ENCODE measurements at regions not wholly inside any gene's neighbourhood (a gene's known extent, or its start where the extent isn't known, plus 50 kb on each side); places are given as distances from the start of the nearest gene placed in this dataset.

- no peak for TF ChIP-seq POLR2A (IDR thresholded peaks at IDR 0.05; ENCODE audit: low read depth, low read length)
- no peak for TF ChIP-seq NFE2L2 (IDR thresholded peaks at IDR 0.05; ENCODE audit: low read depth, low read length)
- no peak for TF ChIP-seq RAD21 (IDR thresholded peaks at IDR 0.05; ENCODE audit: low read length)
- no peak for TF ChIP-seq CHD1 (IDR thresholded peaks at IDR 0.05; ENCODE audit: low read depth, low read length)
- no peak for TF ChIP-seq MAFK (IDR thresholded peaks at IDR 0.05; ENCODE audit: low read depth, low read length)
- no peak for TF ChIP-seq MXI1 (IDR thresholded peaks at IDR 0.05; ENCODE audit: borderline replicate concordance, low read depth, low read length)
- TF ChIP-seq RFX5 (IDR thresholded peaks at IDR 0.05; ENCODE audit: low read depth, low read length), result no peak
- intact Hi-C loops (cut with micrococcal nuclease) (loop anchor here (1.0 kb wide), 1 partner anchor 121 kb away; no protein-coding TSS in a partner anchor), in situ Hi-C loops (cut with MboI; ENCODE audit: low sequenced_read_pairs) (no loop called here), dilution Hi-C loops (cut with HindIII; ENCODE audit: low sequenced_read_pairs, unreplicated experiment) (no loop called here)
- peak overlapping the region; percentile 78 for H2BK5ac ChIP-seq (ENCODE audit: low read depth, low read length, poor library complexity, severe bottlenecking)
- no CpG with 5 or more reads among the region's 2 CpGs for WGBS, 2 experiments (ENCODE audit: extremely low coverage in 2 of 2, insufficient read length in 1 of 2)
- no peak overlapping the region for H3K4ac ChIP-seq (ENCODE audit: low read depth, low read length)
- ChIA-PET POLR2A (ENCODE audit: unreplicated experiment) (no interaction called here), CTCF (no interaction called here)
- H3K14ac ChIP-seq (replicated peaks; ENCODE audit: low read depth, low read length), result no peak overlapping the region
- H4K8ac ChIP-seq (ENCODE audit: low read depth in 2 of 2, low read length in 2 of 2), result no peak overlapping the region
- peak overlapping the region; percentile 74; the same call in 1 of the 2 replicates for H2BK20ac ChIP-seq (ENCODE audit: low read depth, low read length)
- H3K23ac ChIP-seq (ENCODE audit: low read depth, low read length), result 0 out of 2 replicates have a peak overlapping the region, but pooled peaks have one; percentile 36
- peak overlapping the region; percentile 59; the same call in 1 of the 2 replicates for H4K91ac ChIP-seq (ENCODE audit: insufficient read depth, low read depth, low read length)
- H3K4me3 ChIP-seq (ENCODE audit: insufficient read depth, low read depth, low read length), result no peak overlapping the region
- H3K4me1 ChIP-seq (ENCODE audit: control insufficient read depth, insufficient read depth, low read length), result peaks cover 8% of the 10 kb centered on the region
- H3K9me3 ChIP-seq (ENCODE audit: control insufficient read depth, insufficient read depth, low read length), result no peaks in the 10 kb centered on the region
- no peak overlapping the region for H2AFZ ChIP-seq (replicated peaks; ENCODE audit: low read length, poor library complexity)
- no peak overlapping the region for H3K27ac ChIP-seq (ENCODE audit: insufficient read depth, low read length)
- ATAC-seq (ENCODE audit: low read depth) (no peak), DNase-seq (no peak)
- no peak overlapping the region for H3K9ac ChIP-seq (ENCODE audit: low read depth, low read length)
- H4K5ac ChIP-seq (ENCODE audit: low read depth, low read length), result no peak overlapping the region
- H2BK120ac ChIP-seq (ENCODE audit: low read depth, low read length), result no peak overlapping the region
- no peak overlapping the region for H2BK15ac ChIP-seq (ENCODE audit: low read depth, low read length)
- H2AK5ac ChIP-seq (ENCODE audit: low read depth, low read length), result peak overlapping the region; percentile 44; the same call in 1 of the 2 replicates
- no peak overlapping the region for H3K4me2 ChIP-seq (ENCODE audit: low read depth, low read length)
- H3K56ac ChIP-seq (ENCODE audit: extremely low read depth, insufficient read depth, low read length), result no peak overlapping the region
- H3K36me3 ChIP-seq (ENCODE audit: control insufficient read depth, insufficient read depth, low read length), result no peaks in the 10 kb centered on the region
- no peaks in the 10 kb centered on the region; the same call in 1 of the 2 replicates for H4K20me1 ChIP-seq (ENCODE audit: insufficient read depth, low read length)
- H3K79me1 ChIP-seq (ENCODE audit: low read depth in 1 of 2, low read length in 2 of 2), result no peaks in the 10 kb centered on the region
- H3K18ac ChIP-seq (ENCODE audit: low read depth, low read length), result no peak overlapping the region
- BruUV-seq (replicated peaks), result no TSS peak
- no peak overlapping the region for H2AK9ac ChIP-seq (replicated peaks; ENCODE audit: low read depth, low read length, poor library complexity)
- no peaks in the 10 kb centered on the region; the same call in 1 of the 2 replicates for H3K9me1 ChIP-seq (ENCODE audit: insufficient read depth, low read length)
- H3K27me3 ChIP-seq (ENCODE audit: control insufficient read depth, insufficient read depth, low read length), result no peaks in the 10 kb centered on the region
These were observed 205.0 kb downstream of the FAM76B start for GRCh38 chr11:95584589-95584988.

Measured in IMR-90 (cell line).